Endothelial cell of umbilical vein (primary cell): ENCODE measurements at regions not wholly inside any gene's neighbourhood (a gene's known extent, or its start where the extent isn't known, plus 50 kb on each side); places are given as distances from the start of the nearest gene placed in this dataset.

Experiments used
- CTCF ChIP-seq, 2 donors: IDR thresholded peaks; 1 replicate in 1 of 2; 2 replicates in 1 of 2; pipeline ENCODE4 v1.5.1; 2011; ENCODE audit warnings: low read length in 2 of 2, mild to moderate bottlenecking in 2 of 2, moderate library complexity in 2 of 2, control low read depth in 1 of 2, inconsistent platforms in 1 of 2, low read depth in 1 of 2; ENCODE audit not compliant: insufficient read depth in 1 of 2; ENCODE audit errors: extremely low read depth in 1 of 2
- EZH2 ChIP-seq: IDR thresholded peaks from 2 replicates; pipeline ENCODE4 v1.6.1; 2012; ENCODE audit warnings: borderline replicate concordance, low read depth, mild to moderate bottlenecking, moderate library complexity, low read length, inconsistent platforms; ENCODE audit not compliant: severe bottlenecking
- FOS ChIP-seq: IDR thresholded peaks from 2 replicates; pipeline ENCODE4 v1.6.1; 2011; ENCODE audit warnings: mild to moderate bottlenecking, low read length, moderate library complexity, borderline replicate concordance; ENCODE audit not compliant: insufficient read depth
- GATA2 ChIP-seq: IDR thresholded peaks from 2 replicates; pipeline ENCODE4 v1.7.0; 2011; ENCODE audit warnings: low read depth, mild to moderate bottlenecking, moderate library complexity, mixed read lengths, low read length; ENCODE audit not compliant: insufficient read length, insufficient read depth
- MAX ChIP-seq: IDR thresholded peaks from 2 replicates; pipeline ENCODE4 v1.6.1; 2011; ENCODE audit not compliant: insufficient read depth, insufficient read length
- MYC ChIP-seq: IDR thresholded peaks from one replicate; pipeline ENCODE4 v1.6.1; 2011; ENCODE audit warnings: mild to moderate bottlenecking, low read depth, low read length
- POLR2A ChIP-seq: IDR thresholded peaks from 2 replicates; pipeline ENCODE4 v1.6.1; 2012; ENCODE audit warnings: low read depth, mild to moderate bottlenecking, control low read depth, low read length
- POLR2AphosphoS5 ChIP-seq: IDR thresholded peaks from 2 replicates; pipeline ENCODE4 v1.6.1; 2012; ENCODE audit warnings: low read depth, mild to moderate bottlenecking, control low read depth, low read length, moderate library complexity; ENCODE audit not compliant: insufficient read depth

- TF ChIP-seq EZH2: no peak
- no peak for TF ChIP-seq CTCF (IDR thresholded peaks at IDR 0.05; ENCODE audit: extremely low read depth in 1 of 2, insufficient read depth in 1 of 2, low read depth in 1 of 2, low read length in 2 of 2)
- TF ChIP-seq POLR2A: no peak
- TF ChIP-seq MAX: no peak
- TF ChIP-seq GATA2: no peak
- no peak for TF ChIP-seq FOS
- TF ChIP-seq POLR2AphosphoS5: no peak
- no peak for TF ChIP-seq MYC
Measured at GRCh38 chr5:136699651-136700050, 334.3 kb upstream of the TRPC7 start.
